Fibroblast of skin of scalp (primary cell): ENCODE measurements at regions not wholly inside any gene's neighbourhood (a gene's known extent, or its start where the extent isn't known, plus 50 kb on each side); places are given as distances from the start of the nearest gene placed in this dataset.

Experiments
- DNase-seq: peaks from one replicate; pipeline ENCODE4 v3.0.0-alpha.2; 2013

DNA sequence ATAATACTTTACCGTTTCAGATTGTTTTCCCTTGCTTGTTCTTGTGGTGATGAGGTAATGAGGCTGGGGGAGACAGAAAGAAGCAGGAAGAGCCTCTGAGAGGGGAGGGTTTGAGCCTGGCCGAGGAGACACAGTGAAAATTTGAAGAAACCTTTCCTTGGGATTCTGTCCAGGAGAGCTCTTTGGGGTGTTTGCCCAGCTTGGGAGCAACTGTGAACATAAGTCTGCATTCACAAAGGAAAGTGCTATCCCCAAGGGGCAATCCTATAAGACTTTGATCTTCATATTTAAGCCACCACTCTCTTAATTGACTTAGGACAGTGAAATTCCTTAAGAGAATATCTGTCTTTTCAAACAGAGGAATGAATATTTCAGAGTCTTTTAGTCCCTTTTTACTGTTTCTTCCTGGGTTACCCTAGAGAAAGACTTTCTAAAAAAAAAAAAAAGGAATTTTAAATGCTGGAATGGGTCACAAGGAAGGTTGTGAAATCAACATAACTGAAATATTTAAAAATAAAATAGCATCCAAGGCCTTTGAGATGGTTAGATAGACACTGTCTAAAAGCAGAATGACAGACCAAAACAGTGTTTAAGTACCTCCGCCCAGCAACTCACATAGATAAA is 52.5 kb upstream of the STAM2 start:
- peak; percentile 37 for DNase-seq

DNA sequence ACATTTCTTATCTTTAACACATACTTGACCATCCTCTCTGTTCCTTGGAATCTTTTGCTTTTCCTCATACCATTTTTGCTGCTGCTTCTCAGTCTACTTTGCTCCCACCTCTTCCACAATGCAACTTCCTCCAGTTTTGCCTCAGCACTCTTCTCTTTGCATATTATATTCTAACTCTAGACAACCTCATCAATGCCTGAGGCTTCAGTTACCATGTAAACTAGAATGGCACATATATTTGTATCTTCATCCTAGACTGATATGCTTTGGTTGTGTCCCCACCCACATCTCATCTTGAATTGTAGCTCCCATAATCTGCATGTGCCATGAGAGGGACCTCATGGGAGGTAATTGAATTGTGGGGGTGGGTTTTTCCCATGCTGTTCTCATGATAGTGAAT is 55.9 kb upstream of the STAM2 start:
- DNase-seq = no peak

GRCh38 chr2:152234277-152234676 is 58.7 kb upstream of the STAM2 start:
- no peak for DNase-seq

GRCh38 chr2:152236191-152236925 is 60.8 kb upstream of the STAM2 start:
- DNase-seq = no peak

GRCh38 chr2:152238016-152238415 is 62.5 kb upstream of the STAM2 start:
- DNase-seq = no peak

DNA sequence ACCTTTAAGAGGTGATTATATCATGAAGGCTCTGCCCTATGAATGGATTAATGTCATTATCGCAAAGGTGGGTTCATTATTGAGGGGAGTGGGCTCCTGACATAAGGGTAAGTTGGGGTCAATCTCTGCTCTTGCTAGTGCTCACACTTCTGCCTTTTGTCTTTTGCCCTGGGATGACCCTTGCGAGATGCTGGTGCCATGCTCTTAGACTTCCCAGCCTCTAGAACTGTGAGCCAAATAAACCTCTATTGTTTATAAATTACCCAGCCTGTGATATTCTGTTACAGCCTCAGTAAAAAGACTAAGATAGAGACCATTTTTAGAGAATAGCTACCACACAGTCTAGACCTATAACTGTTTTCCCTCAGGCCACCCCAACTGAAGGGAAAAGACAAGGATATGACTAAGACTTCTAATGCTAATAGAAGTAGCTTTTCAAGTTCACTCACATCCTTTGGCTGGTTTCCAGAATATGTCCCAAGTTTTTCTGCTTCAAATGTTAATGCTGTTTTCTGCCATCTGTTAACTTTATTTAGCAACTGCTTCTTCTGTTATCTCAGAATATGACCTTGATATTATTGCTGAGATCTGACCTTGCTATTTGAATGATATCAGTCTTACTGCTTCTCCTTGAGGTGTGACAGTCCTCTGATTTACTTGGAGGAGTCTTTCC is 65.1 kb upstream of the STAM2 start:
- DNase-seq = peak; percentile 44

- DNase-seq = no peak
Observed at GRCh38 chr2:152241948-152242729, 66.6 kb upstream of the STAM2 start.

DNA sequence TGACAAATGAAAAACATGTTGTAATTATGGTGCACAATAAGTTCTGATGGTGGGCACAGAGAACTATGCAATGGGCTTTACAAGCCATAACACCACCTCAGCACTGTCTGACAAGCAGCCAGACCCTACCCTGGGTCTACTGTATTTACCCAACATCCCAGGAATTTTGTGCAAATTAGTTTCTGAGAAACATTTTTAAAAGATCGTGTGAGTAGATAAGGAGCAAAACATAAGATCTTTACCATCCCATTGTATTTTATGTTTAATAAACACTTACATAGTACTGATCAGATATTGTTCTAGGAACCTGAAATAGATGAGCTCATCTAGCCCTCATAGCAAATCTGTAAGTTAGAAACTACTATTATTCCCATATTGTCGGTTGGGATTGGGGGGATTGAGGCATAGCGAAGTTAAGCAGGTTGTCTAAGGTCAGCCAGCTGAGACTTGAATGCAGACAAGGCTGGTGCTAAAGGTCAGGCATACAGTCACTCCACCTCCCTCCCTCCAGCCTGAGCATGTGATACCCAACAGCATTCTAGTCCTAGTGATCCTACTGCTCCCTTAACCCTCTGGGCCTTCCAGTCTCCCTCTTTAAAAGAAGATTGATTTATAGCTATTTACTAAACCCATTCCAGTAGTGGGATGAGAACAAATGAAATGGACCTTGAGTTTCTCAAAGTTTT is 67.4 kb upstream of the STAM2 start:
- no peak for DNase-seq

DNA sequence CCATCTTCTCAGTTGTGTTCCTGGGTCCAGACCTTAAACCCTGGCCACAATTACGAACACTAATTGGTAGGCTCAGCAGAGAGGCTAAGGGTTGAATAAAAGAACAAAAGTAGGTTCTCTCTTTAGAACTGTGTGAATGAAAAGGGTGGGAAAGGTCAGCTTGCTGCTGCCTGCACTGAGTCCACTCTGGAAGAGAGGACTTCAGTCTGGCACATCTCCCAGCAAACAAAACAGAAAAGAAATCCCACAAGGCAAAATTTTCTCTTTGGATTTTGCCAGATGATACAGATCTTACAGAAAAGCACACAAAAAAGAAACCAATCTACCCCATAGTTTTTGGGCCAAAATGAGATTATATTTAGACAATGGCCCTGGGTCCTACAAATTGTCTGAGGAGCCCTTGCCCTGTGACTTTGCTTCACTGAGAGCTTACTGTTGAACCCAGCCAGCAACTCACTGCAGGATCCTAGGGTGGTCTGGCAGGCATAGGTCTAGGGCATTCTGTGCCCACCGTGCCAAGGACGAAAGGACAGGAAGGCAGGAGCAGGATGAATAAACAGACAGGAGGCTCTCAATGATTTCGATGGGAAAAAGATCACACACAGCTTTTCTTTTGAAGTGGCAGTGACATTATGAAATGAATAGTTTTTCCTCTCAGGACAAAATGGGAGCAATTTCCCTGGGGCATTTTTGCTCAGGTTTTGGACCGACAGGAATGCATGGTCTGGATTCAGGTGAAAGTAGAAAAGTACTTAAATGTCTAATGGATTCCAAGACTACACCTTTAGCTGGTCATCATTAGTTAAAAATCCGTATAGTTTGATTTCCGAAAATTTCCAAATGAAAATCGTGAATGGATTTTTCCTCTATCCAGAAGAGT is 68.4 kb upstream of the STAM2 start:
- no peak for DNase-seq

GRCh38 chr2:152245653-152246052 is 70.1 kb upstream of the STAM2 start:
- no peak for DNase-seq

DNA sequence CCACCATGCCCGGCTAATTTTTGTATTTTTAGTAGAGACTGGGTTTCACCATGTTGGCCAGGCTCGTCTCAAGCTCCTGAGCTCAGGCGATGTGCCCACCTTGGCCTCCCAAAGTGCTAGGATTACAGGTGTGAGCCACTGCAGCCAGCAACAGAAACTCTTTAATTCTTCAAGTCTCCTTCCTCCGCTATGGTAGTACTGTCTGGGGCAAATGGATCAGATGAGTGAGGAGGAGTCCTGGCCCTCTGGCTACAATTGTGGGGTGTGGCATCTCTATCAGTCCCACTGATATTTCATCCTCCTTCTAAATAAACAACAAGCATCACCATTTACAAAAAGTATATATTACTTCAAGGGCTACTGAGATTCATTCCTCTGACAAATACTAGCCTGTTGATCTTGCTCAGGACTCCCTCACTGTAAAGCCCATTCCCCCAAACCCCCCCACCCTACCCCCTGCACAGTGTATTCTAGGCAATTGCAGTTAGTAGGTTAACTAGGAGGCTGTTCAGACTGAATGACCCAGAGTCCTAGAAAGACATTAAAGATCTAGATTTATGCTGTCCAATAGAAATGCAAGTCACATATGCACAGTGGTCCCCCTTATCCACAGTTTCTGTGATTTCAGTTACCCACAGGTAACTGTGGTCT is 71.2 kb upstream of the STAM2 start:
- no peak for DNase-seq

DNA sequence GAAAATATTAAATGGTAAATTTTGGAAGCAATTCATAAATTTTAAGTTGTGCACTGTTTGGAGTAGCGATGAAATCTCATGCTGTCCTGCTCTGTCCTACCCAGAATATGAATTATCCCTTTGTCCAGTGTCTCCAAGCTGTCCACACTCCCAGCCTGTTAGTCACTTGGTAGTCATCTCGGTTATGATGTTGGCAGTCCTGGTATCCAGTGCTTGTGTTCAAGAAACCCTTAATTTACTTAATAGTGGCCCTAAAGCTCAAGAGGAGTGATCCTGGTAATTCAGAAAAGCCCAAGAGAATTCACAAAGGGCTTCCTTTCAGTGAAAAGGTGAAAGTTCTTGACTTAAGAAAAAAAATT is 71.8 kb upstream of the STAM2 start:
- DNase-seq = no peak

GRCh38 chr2:152250421-152251100 is 75.0 kb upstream of the STAM2 start:
- DNase-seq = no peak

- no peak for DNase-seq
Observed at GRCh38 chr2:152251211-152251610, 75.6 kb upstream of the STAM2 start.

DNA sequence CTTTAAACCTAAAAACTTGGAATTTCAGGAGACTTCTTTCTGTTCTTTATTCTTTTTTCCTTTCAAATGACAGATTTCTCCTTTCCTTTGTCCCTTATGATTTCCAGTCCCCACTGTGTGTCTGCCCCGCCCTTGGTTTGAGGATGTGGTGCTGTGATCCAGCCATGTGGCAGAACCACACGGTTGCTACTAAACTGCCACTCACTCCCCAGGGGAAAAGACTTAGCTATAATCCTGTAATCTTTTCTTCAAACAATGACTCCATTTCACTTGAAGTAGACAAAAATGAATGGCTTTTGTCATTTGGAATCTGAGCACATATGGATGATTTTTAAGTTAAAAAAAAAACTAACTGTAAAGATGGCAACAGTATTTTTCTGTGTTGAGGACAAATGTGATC is 76.2 kb upstream of the STAM2 start:
- DNase-seq = no peak

- DNase-seq = no peak
Observed at GRCh38 chr2:152254486-152254885, 78.9 kb upstream of the STAM2 start.

- no peak for DNase-seq
Observed at GRCh38 chr2:152254976-152255375, 79.4 kb upstream of the STAM2 start.

DNA sequence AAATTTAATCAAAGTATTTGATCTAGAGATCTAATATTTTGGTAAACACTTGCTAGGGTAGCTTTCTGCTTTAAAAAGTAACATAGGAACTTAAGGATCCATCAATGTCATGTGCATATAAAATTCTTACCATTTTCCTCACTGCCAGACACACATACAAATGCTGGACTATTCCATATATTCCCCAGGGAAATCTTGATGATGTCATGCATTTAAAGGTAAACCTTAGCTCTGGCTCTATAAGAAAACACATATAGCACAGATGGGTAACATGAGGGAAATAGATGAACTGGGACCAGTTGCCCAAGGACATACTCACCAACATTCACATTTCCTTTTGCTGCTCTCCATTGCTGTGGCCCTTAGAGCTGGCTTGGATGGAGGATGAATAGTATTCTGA is 79.1 kb upstream of the FMNL2 start:
- DNase-seq = no peak

DNA sequence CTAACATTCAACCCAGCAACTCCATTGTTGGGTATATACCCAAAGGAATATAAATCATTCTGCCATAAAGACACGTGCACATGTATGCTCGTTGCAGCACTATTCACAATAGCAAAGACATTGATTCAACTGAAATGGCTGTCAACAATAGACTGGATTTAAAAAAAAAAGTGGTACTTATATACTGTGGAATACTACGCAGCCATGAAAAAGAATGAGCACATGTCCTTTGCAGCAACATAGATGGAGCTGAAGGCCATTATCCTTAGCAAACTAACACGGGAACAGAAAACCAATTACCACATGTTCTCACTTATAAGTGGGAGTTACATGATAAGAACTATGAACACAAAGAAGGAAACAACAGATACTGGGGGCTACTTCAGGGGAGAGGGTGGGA is 74.0 kb upstream of the FMNL2 start:
- DNase-seq = no peak

- no peak for DNase-seq
Observed at GRCh38 chr2:152263911-152264310, 71.1 kb upstream of the FMNL2 start.
